NCI-H2171 (cell line): ENCODE measurements at regions not wholly inside any gene's neighbourhood (a gene's known extent, or its start where the extent isn't known, plus 50 kb on each side); places are given as distances from the start of the nearest gene placed in this dataset.
"Not testable (repeated sequence)": the region's sequence is repeated elsewhere in the genome, so short reads cannot be mapped to it uniquely, and the experiment has no call there.

Source experiments
- DNase-seq: peaks from one replicate; lab custom pipeline; 2025; lab: John Stamatoyannopoulos, UW

DNA sequence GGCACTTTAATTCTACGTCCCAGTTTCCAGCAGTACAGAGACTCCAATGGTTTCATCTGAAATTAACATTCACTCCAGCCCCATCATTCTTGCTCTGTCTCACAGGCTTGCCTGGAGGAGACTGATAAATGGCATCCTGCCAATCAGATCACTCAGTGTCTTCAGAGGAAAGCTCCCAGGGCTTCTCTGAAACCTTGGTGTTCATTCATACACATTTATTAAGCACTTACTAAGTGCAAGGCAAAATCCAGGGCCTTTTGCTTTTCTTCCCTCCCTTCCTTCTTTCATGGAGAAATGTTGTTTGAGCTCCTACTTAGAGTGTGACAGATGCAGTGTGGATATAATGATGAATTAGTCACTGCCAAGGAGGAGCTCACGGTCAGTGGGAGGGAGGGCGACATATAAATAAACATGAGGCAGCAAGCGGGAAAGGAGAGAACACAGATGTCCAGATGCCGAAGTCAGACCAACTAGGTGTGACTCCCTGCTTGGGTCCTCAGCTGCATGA, 106.7 kb upstream of the DTNBP1 start:
- no peak for DNase-seq

DNA sequence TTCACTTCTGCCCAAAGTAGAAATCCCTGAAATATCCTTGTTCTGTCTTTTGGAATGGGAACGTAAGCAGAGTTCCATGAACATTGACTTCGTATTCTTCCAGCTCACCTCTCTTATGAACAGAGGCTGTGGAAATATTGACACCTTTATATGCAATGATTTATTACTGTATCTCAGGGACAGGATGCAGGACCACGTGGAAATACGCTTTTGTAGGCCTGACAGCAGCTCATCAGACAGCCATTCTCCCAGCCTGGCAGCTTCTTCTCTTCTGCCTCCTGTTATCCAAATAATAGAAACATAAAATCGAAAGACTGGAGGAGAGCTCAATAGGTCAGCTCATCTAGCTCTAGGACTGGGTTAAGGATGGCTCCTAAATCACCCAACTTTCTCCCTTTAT, 106.2 kb upstream of the DTNBP1 start:
- DNase-seq: no peak

DNA sequence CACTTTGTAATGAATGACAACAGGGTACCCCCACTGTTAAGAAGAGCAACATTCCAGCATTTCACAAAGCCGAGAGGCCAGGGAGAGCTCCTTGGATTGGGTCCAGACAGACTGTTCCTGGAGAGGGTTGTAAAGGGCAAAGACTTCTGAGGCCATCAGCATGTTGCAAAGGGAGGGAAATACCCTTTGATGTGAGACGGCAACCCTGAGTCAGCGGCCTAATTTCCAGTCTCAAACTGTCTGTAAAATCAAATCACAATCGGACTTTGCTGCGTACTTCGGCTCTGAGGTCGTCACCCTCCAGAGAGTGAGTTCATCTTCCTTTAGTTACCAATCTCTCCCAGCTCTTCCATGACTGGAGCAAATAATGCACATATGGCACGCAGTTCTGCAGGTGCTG, 101.0 kb upstream of the DTNBP1 start:
- DNase-seq: no peak

DNA sequence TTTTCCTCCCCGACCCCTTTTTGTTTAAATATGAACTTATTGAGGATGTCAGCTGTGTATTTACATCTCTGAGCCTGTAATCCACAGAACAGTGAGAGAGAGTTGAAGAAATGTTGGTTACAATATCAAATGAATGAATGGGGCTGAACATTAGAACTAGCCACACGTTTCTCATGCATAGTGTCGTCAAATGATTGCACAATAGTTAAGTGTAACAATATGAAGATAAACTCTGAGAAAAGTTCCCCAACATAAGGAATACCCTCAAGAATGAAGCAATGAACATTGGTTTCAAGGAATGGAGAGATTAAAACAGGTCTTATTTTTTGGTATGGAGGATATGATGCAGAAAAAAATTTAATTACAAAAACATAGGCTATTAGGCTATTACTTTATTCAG, 100.5 kb upstream of the DTNBP1 start:
- no peak for DNase-seq

DNA sequence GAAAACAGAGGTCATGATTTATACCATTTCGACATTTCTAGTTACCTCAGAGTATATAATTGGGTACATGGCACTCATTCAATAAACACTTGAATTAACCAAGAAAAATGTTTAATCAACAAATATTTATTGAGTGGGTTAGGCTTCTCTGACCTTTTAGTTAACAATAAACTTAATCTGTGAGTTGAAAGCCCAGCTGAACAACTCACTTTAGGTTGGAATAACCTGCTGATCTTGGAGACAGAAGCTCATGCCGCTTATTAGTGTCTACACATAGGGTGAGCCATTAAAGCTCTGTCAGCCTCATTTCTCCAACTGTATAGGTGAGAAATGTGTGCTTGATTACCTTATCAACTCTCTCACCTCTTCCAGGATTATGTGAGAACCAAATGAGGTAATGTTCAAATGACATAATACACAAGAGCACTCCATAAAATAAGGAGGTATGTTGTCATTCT, 98.2 kb upstream of the DTNBP1 start:
- no peak for DNase-seq

DNA sequence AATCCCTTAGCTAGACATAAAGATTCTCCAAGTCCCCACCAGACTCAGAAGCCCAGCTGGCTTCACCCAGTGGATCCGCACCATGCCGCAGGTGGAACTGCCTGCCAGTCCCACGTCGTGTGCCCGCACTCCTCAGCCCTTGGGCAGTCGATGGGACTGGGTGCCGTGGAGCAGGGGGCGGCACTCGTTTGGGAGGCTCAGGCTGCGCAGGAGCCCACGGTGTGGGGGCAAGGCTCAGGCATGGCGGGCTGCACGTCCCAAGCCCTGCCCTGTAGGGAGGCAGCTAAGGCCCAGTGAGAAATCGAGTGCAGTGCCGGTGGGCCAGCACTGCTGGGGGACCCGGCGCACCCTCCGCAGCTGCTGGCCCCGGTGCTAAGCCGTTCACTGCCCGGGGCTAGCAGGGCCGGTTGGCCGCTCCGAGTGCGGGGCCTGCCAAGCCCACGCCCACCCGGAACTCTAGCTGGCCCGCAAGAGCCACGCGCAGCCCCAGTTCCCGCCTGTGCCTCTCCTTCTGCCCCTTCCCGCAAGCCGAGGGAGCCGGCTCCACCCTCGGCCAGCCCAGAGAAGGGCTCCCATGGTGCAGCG, 95.9 kb upstream of the DTNBP1 start:
- no peak for DNase-seq

DNA sequence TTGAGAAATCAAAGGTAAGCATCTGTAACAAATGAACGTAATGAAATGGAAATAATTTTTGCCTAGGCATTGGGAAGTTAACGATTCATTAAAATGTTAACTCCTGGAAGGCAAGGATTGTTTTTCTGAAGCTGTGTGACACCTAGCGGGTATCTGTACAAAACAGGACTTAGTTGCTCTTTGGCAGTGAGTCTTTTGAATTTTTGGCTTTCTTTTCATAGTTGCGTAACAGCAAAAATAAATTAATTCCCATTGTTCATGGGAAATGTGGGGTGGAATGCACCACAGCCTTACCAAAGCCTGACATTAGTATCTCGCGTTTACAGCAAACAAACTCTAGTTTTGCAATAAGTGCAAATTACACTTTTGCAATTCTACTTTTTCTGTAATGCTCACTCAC, 92.7 kb upstream of the DTNBP1 start:
- DNase-seq: no peak

DNA sequence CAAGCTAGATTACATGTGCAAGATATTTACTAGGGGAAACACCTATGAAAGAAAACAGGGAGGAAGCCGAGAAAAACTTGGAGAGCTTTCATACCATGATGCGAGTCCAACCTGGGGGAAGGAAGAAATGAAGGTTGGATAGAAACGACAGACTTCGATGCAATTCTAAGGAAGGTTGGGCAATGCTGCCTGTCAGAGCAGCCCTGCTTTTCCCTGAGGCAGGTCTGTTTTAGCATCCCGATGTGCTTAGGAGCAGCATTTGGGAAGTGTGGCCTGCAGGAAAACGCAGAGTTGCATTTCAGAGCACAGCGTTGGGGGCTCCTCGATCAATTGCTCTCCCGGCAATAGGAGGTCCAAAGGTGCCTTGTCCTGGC, 91.9 kb upstream of the DTNBP1 start:
- no peak for DNase-seq

DNA sequence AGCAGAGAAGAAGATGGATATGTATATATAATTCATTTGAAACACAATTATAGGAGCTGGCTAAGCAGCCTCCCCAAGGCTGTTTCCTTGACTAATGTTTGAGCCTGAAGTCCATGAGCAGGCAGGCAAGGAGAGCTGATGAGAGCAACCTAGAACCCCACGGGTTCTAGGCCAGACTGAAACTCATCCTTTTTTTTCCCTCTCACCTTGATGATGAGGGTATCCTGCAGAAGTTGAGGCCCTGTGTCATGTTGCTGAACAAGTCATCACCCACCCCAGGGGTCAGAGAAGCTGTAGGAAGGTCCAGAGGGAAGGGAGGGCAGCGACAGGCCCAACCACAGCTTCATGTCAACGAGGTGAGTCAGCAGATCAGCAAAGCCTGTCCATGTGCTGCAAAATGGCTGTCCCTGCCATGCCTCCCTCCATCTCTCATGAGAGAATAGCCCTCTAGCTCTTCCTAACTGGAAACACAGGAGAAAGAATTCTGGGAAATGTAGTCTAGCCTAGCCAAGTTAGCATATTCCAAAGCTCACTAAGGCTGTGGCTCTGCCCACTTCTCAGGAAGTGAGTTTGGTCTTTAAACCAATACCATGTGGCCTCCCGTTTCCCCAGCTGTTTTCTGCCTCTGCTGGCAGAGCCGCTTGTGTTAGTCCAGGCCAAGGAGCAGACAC, 91.3 kb upstream of the DTNBP1 start:
- no peak for DNase-seq

DNA sequence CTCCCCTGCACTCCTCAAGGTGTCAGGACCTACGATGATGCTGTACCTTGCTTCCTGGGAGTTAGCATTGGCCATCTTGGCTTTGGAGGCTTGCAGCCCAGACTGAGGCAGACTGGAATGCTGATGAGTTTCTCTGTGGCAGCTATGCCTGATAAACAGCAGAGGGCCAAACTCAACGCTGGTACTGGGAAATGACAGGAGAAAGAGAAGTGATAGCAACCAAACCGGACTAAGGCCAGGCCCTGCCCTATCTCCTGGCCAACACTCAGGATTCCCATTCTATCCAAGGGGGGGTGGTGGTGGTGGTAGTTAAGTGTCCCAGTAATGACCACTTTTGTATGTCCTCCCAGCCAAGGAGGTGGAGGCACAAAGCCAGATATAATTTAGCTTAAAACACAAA, 90.0 kb upstream of the DTNBP1 start:
- DNase-seq: no peak

DNA sequence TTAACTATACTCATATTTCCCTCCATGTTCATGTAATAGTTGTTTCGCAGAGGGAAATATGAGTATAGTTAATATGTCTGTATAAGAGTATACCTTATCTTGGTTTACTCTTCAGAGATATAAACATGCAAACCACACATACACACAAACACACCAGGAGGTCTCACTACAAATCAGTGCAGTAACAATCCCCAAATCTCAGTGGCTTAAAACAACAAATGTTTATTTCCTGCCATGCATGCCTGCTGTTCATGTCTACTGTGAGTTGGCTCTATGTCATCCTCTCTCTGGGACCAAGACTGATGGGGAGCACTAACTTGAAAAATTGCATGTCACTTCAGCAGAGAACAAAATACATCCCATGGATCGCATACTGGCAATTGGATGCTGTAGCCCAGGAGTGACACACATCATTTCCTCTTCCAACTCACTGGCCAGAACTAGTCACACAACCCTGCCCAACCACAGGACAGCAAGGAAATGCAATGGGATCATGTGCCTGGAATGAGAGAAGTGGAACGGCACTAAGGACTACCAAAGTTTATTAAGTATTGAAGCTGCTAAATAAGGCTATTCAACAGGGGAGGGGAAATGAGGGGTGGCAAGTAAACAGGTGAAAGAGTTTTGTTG, 89.0 kb upstream of the DTNBP1 start:
- no peak for DNase-seq

DNA sequence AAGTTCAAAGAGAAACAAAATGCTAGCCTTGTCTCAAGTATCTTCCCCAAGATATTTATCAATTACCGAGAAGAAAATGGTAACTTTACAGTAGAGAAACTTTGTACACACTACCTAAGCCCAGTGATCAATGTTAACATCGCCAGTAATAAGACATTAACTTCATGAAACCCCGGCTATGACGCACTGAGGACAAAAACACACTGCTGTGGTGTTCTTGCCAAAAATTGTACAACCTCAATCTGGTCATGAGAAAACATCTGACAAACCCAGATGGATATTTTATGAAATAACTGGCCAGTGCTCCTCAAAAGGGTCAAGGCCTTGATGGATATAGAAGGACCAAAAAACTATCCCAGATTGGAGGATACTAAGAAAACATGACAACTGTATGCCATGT, 85.5 kb upstream of the DTNBP1 start:
- no peak for DNase-seq

DNA sequence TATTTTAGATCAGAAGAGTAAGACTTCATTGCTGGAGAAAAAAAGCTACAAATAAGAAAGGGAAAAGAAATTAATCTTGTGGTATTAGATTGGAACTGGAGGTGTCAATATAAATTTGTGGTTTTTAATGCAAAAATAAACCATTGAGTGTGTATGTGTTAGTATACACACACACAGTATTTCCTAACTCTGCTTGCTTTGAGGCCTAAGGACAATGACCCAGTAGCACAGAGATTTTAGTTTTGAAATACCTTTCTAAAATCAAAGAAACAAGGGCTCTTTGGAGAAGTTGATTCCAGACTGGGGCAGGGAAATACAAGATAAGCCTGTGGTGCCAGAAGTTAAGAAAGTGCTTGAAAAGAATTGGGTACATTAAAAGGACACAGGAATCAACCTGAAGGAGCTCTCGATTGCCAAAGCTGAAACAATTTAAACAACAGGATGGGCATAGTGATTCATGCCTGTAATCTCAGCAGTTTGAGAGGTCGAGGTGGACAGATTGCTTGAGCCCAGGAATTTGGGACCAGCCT, 84.6 kb upstream of the DTNBP1 start:
- DNase-seq: no peak

DNA sequence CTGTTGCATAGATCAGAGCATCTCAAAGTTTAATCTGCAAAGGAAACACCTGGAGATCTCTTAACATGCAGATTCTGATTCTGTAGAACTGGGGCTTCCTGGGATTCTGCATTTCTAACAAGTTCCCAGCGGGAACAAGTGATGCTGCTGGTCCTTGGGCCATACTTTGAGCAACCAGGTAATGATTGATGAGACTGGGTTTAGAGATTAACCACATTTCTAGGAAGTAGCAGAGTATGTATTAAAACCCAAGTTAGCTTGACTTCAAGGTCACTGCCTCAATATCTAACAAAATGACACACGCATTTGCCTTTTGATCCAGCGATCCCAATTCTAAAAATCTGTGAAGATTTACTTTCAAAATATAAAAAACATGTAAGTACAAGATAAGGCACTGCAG, 83.0 kb upstream of the DTNBP1 start:
- DNase-seq: no peak

DNA sequence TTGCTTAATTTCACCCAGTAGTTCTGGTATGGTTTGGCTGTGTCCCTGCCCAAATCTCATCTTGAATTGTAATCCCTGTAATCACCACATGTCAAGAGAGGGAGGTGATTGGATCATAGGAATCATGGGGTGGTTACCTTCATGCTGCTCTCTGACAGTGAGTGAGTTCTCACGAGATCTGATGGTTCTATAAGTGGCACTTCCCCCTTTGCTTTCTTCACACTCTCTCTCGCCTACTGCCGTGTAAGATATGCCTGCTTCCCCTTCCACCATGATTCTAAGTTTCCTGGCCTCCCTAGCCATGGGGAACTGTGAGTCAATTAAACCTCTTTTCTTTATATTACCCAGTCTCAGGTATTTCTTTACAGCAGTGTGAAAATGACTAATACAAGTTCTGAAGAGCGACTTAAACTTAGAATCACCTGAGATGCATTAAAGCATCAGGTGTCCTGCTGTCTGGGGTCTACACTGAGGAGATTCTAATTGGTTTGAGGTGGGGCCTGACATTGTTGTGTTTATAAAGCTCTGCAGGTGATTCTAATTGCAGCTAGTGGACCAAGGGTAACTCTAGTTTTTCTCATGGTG, 82.1 kb upstream of the DTNBP1 start:
- no peak for DNase-seq

DNA sequence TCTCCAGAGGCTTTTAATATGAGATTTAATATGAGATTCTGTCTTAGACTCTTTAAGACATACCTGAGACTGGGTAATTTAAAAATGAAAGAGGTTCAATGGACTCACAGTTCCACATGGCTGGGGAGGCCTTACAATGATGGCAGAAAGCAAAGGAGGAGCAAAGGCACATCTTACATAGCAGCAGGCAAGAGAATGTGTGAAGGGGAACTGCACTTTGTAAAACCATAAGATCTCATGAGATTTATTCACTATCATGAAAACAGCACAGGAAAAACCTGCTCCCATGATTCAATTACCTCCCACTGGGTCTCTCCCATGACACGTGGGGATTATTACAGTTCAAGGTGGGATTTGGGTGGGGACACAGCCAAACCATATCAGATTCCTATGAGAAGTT, 79.2 kb upstream of the DTNBP1 start:
- not testable (repeated sequence) for DNase-seq

DNA sequence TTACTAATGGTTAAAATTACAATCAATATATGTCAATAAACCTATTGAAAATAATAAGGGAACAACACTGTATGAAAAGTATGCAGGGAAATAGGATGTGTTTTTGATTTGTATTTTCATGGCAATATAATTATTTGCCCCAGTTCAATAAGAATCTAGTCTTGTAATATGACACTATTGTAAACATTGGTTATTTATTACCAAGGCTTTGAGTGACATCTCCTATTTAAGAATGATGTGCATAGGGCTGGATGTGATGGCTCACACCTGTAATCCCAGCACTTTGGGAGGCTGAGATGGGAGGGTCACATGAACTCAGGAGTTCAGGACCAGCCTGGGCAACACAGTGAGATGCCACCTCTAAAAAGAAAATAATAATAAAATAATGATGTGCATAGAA, 78.6 kb upstream of the DTNBP1 start:
- no peak for DNase-seq

DNA sequence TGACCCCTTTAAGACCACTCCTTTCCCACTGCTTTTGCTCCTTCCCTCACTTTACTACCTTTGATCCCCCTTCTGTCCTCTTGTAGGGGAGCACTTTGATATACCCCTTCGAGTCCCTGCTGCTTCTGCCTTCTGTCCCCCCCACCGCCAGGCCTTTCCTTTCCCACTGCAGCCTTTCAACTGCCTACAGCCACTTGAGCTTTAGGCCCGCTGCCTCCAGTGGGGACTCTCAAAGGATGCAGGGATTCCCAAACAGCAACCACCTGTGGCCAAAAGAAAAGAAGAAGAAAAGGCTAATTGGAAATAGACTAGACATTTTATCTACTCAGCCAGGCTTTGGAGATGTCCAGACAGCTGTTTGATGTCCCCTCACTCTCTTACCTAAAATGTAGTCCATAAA, 77.0 kb upstream of the DTNBP1 start:
- no peak for DNase-seq

DNA sequence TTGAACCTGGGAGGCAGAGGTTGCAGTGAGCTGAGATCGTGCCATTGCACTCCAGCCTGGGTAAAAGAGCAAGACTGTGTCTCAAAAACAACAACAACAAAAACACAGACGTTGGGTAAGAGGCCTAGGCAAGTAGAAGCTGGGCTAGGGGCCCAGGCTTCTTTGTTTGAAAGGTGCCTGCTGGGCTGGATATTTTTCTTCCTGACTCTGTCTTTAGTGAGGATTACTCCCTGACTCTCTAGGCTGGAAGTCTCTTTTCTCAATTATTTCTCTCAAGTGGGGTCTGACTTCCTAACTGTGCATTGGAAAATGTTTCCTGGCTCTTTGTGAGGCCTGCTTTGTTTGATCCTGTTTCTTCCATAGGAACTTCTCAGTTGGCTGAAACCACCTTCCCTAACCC, 76.5 kb upstream of the DTNBP1 start:
- no peak for DNase-seq

DNA sequence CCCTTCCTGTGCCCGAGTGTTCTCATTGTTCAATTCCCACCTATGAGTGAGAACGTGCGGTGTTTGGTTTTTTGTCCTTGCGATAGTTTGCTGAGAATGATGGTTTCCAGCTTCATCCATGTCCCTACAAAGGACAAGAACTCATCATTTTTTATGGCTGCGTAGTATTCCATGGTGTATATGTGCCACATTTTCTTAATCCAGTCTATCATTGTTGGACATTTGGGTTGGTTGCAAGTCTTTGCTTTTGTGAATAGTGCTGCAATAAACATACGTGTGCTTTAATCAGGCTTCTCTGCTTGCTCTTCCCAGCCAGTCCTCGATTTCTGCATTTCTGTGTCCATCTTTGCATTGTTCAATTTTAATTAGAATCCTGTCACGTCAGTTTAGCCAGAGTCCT, 75.4 kb upstream of the DTNBP1 start:
- not testable (repeated sequence) for DNase-seq

DNA sequence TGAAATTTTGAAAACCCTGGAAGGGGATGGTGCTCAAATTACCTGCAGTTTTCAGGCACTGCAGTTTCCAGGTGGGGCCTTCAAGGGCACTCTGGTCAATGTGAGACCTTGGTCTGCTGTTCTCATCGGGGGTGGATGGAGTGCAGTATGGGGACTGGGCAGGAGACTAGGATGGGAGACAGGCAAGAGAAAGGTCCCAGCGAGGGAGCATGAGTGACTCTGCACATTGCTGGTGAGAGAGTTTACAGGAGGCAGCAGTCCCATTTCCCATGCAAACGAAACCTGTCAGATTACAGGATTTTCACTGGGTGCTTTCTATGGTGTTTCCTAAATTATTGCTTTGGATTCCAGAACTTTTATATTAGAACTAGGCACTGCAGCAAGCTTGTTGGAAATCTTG, 73.5 kb upstream of the DTNBP1 start:
- DNase-seq: no peak

DNA sequence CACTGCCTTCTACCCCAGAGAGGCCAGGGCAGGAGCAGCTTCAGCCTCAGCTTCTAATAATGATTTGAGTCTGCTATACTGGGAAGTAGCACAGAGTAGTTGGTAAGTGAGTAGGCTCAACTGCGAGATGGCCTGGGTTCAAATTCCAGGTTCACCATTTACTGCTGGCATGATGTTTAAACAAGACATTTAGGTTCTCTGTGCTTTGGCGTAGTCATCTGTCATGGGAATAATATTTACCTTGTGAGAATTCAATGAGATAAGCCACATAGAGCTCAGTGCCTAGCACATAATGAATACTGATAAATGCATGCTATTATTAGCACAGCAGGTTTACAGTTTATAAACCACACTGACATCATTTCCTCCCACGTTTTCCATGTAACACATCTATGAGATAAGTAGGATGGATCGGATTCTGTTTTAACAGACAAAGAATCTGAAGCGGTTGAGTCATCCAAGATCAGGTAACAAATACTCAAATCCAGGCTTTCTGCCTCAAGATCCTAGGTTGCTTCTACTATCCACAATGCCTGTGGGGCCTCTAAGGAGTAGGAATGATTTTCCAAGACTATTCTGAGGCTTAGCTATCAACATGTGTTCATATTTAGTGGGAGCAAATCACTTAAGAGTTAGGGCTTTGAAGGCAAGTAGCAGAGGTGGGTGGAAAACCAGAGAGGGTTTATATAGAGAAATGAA, 72.9 kb upstream of the DTNBP1 start:
- DNase-seq: no peak
